H7 (cell line): ENCODE measurements at regions not wholly inside any gene's neighbourhood (a gene's known extent, or its start where the extent isn't known, plus 50 kb on each side); places are given as distances from the start of the nearest gene placed in this dataset.

Experiments
- DNase-seq: peaks from one replicate; pipeline ENCODE4 v3.0.0; 2012
- H3K27me3 ChIP-seq: 2 replicates; pipeline ENCODE4 v1.6.0; 2011; ENCODE audit warnings: mild to moderate bottlenecking, low read length; ENCODE audit not compliant: control insufficient read depth, insufficient read depth
- H3K36me3 ChIP-seq: replicated peaks from 2 replicates; pipeline ENCODE4 v1.5.1; 2011; ENCODE audit warnings: low read length; ENCODE audit not compliant: control insufficient read depth, insufficient read depth
- H3K4me3 ChIP-seq: 2 replicates; pipeline ENCODE4 v1.5.1; 2011; ENCODE audit warnings: low read depth, mild to moderate bottlenecking, control low read depth, low read length, moderate library complexity; ENCODE audit not compliant: insufficient read depth

DNA sequence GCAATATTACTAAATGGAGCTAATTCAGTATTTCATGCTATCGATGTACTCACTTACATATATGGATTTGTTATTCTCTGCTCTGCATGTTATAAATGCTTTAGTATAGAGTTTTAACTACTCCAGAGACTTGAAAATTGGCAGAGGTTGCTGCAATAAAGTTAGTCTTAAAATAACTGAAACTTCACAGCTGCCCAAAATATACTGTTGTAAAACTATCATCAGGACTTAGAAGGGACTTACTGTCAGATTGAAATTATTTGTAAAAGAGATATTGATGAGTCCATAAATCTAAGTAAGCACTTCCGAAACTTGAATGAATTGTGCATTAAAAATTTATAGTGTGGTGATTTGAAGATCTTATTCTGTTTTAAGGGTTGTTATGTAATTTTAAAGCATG is 1178.2 kb upstream of the PCDH20 start:
- Histone ChIP-seq H3K36me3 (no peaks in the 10 kb centered on the region), H3K4me3 (no peak overlapping the region), H3K27me3 (no peaks in the 10 kb centered on the region)
- DNase-seq: no peak

DNA sequence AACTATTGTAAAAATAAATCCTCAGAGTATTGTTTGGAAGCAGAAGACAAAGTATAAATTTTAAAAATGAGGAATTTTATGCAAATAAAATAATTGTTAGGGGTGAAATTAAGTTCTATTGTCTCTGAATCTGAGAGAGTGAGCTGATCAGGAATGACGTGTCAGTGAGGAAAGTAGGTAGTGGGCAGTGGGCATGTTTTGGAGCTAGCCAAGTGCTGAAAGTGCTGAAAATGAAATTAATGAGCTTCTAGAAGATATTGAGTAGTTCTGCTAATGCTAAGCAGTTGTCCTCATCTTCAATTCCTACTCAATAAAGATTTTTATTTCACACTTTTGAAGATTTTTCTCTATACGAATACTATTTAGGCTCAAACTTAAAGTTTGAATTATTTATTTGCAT is 1167.8 kb upstream of the PCDH20 start:
- Histone ChIP-seq H3K27me3 (no peaks in the 10 kb centered on the region), H3K36me3 (no peaks in the 10 kb centered on the region), H3K4me3 (no peak overlapping the region)
- DNase-seq: no peak

DNA sequence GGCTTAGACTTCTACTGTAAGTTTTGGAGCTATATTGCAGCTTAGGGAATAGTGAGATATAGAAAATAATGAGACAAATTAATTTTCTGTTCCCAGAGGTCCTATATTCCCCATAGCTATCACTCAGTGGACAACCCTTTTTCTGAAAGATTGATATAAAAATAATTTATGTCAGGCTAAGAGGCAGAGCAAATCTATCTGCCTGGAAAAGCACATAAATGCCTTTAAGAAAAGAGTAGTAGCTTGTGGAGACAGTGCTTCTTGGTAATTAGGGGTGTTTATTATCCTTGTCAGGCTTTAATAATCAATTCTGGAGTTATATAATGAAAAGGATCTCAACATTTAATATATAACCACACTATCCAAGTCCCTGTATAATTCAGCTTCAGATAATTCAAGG is 1162.8 kb upstream of the PCDH20 start:
- H3K36me3 ChIP-seq: no peaks in the 10 kb centered on the region
- no peak for DNase-seq
- no peaks in the 10 kb centered on the region for H3K27me3 ChIP-seq
- no peak overlapping the region for H3K4me3 ChIP-seq

DNA sequence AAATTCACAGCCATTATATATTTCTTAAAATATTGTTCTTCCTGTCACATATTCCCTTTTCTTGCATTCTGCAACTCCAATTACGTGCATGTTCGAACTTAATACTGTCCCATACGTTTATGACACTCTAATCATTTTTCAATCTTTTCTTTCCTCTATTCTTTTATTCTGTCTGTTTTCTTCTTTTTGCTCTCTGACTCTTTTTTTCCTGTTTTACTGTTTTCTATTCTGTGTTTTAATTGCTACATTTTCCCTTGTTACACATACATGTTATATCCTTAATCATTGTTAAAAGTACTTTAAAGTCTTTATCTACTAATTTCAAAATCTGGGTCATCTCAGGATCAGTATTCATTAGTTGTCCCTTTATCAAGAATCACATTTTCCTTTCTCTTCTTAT is 1149.1 kb upstream of the PCDH20 start:
- Histone ChIP-seq H3K27me3 (no peaks in the 10 kb centered on the region), H3K36me3 (no peaks in the 10 kb centered on the region), H3K4me3 (no peak overlapping the region)
- no peak for DNase-seq

DNA sequence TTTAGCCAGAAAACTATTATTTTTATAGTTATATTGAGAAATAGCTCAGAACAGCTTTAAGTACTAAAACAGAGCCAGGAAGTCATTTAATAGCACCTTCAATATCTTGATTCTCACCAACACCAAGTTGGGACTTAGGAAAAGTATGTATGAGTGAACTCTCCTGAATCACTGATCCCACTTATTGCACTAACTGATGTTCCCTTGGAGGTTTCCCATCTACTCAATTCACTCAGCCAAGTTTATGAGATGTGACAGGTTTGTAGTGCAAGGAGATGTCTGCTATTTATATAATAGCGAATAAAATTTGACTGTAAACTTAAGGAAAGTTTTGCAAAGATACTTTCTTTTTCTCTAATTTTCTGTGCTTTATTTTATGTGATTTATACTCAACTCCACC is 1147.6 kb upstream of the PCDH20 start:
- DNase-seq: no peak
- H3K36me3 ChIP-seq: no peaks in the 10 kb centered on the region
- H3K27me3 ChIP-seq: no peaks in the 10 kb centered on the region
- H3K4me3 ChIP-seq: no peak overlapping the region

DNA sequence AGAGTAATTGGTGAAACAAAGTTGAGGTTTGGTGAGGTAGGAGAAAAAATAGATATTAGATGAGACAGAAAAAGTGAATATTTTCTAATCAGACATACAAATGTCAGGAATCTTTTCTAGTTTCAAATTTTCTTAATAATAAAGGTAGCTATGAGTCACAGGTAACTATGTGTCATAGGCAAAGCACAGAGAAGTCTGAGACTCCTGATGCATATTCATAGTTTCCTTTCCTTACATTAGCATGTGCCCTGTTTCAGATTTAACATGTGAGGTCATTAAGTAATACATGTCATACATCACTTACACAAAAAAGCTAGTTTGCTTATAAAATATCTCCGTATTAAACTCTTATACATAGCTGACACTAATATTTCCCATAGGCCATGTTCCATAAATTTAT is 1141.3 kb upstream of the PCDH20 start:
- H3K36me3 ChIP-seq: no peaks in the 10 kb centered on the region
- H3K27me3 ChIP-seq: no peaks in the 10 kb centered on the region
- DNase-seq: no peak

DNA sequence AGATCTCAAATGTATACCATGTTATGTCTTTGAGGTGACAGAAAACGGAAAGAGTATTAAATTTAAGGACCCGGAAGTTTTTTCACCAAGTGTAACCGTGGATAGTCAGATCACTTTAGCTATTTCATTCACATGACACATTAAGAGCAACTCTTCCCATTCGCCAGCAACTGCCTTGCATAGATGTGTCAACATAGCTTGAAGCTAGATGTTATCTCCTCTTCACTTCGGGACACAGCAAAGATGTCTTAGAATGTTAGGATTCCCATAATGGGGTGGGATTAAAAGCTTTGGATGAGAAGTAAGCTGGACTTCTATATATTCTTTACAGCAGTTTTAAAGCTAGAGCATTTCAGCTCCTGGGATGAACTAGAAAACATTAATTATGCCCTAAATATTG is 1135.9 kb upstream of the PCDH20 start:
- Histone ChIP-seq H3K36me3 (no peaks in the 10 kb centered on the region), H3K4me3 (no peak overlapping the region), H3K27me3 (no peaks in the 10 kb centered on the region)
- DNase-seq: no peak

More for the DNA sequence above, 1141.3 kb upstream of the PCDH20 start:
- no peak overlapping the region for H3K4me3 ChIP-seq

DNA sequence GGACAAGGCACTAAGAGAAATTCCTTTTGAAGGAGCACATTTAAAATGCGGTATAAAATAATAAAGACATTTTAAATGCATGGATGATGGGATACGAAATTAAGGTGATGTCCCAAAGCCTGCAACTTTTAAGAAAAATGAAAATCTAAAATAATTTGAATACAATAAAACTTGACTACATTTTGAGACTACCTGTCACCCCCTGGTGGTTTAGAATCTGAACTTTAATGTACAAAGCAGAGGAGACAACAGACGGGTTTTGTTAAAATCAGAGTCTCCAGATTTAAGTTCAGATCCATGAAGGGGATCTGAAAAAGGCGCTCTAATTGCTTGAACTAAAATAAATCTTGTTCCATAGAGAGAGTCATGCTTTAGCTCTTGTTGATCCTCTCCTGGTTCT is 1129.3 kb upstream of the PCDH20 start:
- H3K36me3 ChIP-seq: no peaks in the 10 kb centered on the region
- no peak for DNase-seq

DNA sequence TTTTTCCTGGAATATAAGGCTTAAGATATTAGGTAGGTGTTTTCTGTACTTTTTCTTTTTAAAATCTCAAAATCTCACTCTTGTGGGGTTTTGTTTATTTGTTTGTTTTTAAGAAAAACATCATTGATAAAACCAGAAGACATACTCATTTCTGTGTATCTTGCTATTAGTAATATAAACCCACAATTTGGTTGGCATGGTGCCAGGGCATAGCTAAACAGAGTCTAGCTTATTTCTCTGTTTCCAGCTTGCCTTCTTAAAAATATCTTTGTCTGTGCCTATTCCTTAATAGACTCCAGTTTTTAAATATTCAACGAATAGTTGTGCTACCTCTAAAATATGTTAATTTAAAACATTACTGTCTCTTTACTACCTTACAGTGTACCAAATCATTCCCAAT is 1121.9 kb upstream of the PCDH20 start:
- Histone ChIP-seq H3K36me3 (no peaks in the 10 kb centered on the region), H3K27me3 (no peaks in the 10 kb centered on the region), H3K4me3 (no peak overlapping the region)
- DNase-seq: no peak

More for the DNA sequence above, 1129.3 kb upstream of the PCDH20 start:
- H3K27me3 ChIP-seq: no peaks in the 10 kb centered on the region
- no peak overlapping the region for H3K4me3 ChIP-seq

DNA sequence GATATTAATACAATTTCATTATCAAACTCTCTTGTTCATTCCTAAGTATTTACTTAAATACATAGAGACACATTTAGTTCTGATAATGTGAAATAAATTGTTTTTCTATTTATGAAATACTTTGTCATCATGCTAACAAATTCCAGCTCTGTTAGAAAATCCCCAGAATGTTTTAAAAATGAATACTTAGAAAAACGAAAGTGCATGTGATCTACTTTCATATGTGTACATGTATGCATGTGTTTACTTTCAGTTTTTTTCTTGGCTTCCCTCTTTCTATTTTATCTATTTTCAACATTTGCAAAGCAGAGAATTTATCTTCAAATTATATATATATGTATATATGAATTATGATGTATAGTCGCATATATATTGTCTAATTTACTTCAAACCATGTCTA is 1110.0 kb upstream of the PCDH20 start:
- no peaks in the 10 kb centered on the region for H3K27me3 ChIP-seq

DNA sequence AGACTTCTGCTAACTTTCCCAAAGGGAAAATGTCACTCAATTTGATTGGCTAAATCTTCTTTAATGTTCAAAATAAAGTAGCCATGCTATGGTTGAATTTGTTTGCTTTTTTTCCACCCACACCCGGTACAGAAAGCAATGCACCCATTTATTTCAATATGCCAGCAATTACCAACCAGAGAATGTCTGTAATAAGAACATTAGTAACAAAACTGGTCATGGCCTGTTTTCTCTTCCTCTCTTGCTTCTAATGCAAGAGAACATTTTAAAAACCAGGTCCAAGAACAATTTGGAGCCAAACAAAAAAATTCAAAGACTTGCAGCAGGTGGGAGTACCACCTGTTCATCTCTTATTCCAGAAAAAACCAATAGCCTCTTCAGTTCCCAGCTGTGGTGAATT is 1108.8 kb upstream of the PCDH20 start:
- no peak overlapping the region for H3K4me3 ChIP-seq

More for the DNA sequence above, 1110.0 kb upstream of the PCDH20 start:
- H3K36me3 ChIP-seq: no peaks in the 10 kb centered on the region
- H3K4me3 ChIP-seq: no peak overlapping the region
- no peak for DNase-seq

DNA sequence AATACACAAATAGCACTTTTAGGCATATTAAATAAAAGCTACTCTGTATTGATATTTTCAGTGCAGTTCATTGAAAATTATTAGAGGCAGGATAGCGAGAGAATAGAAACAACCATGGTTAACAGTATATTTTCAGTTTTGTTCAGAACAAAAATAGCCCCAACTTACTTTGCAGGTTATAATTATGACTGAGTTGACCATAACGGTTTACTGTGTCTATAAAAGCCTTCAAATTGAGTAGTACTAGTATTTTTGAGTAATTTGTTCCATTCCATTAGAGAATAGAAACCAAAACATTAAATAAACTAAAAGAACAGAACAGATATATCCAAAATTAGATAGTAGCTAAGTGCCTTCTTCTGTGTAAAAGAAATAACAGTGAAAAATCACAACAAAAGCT is 1108.4 kb upstream of the PCDH20 start:
- H3K27me3 ChIP-seq: no peaks in the 10 kb centered on the region
- no peaks in the 10 kb centered on the region for H3K36me3 ChIP-seq
- H3K4me3 ChIP-seq: no peak overlapping the region
- no peak for DNase-seq

More for the DNA sequence above, 1108.8 kb upstream of the PCDH20 start:
- no peaks in the 10 kb centered on the region for H3K36me3 ChIP-seq
- no peaks in the 10 kb centered on the region for H3K27me3 ChIP-seq
- DNase-seq: no peak

DNA sequence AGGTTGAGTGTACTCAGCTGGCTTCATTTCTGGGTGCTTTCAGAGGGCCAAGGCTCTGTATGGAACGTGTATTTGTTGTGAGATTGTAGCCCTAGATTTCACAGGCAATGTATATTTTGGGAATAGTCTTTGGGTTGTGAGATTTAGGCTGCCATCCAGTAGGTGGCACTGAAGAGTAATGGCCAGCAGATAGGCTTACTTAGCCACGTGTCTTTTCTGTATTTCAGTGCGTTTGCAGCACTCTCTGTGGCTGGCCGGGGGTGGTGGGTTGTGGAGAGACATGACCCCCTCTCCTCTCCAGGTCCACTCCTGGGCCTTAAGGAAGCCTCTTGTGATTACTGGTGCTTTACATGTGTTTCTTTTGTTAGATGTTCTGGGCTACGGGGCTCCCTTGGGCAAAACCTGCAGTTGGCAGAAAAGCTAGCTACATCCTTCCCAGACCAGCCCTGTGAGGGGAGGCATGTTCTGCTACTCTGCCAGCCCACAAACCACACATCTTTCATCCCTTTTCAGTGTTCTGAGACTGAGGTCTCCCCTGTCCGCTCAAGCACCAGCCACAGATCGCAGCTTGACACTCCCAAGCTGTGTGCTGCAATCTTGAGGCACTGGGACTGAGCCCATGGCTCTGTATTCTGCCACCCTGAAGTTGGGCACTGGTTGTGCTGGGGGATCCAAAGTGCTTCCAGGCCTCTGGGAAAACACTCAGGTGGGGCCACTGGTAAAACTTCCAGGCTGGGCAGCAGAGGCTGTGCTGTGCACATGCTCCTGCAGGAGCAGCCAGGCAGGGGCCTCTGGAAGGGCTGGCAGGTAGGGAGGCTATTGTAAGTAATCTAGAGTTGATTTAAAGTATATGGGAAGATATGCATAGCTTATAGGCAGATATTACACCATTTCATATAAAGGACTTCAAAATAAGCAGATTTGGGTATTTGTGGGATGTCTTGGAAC is 1096.8 kb upstream of the PCDH20 start:
- no peak overlapping the region for H3K4me3 ChIP-seq
- no peaks in the 10 kb centered on the region for H3K36me3 ChIP-seq
- H3K27me3 ChIP-seq: no peaks in the 10 kb centered on the region
- DNase-seq: peak; percentile 4

DNA sequence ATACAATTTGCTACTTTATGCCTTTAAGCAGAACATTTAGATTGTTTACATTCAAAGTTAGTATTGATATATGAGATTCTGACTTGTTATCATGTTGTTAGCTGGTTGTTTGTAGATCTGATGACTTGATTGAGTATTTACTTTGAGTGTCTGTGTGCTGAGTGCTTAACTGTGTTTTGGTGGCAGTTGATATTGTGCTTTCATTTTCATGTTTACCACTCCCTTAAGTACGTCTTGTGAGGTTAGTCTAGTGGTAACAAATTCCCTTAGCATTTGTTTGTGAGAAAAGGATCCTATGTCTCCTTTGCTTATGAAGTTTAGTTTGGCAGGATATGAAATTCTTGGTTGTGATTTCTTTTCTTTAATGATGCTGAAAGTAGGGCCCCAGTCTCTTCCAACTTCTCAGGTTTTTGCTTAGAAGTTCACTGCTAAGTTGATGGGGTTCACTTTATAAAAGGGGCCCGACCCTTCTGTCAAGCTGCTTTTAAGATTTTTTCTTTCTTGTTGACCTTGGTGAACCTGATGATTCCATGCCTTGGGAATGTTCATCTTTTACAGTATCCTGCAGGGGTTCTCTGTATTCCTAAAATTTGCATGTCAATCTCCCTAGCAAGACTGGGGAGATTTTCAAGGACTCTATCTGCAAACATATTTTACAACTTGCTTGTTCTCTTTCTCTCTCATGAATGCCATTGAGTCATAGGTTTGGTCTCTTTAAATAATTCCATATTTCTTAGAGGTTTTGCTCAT is 1095.4 kb upstream of the PCDH20 start:
- Histone ChIP-seq H3K27me3 (no peaks in the 10 kb centered on the region), H3K36me3 (no peaks in the 10 kb centered on the region), H3K4me3 (no peak overlapping the region)
- DNase-seq: peak; percentile 4

DNA sequence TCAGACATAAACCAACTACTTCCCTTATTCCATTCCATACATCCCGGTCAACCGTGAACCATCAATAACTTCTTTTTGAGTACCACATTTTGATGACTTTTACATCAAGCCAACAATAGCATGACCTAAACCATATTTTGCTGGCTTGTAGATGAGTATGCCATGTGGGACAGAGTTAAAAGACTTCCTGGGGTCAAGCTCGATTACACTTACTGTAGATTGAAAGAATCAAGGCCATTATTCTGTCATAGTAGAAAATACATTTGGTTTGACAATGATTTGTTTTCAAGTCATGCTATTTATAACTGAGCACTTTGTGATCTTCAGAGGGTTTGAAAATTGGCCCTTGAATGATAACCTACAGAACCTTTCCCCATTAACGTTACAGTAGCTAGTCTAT is 1086.9 kb upstream of the PCDH20 start:
- H3K4me3 ChIP-seq: no peak overlapping the region
- no peaks in the 10 kb centered on the region for H3K27me3 ChIP-seq
- no peak for DNase-seq
- H3K36me3 ChIP-seq: no peaks in the 10 kb centered on the region
